ENCODE measurements at regions not wholly inside any gene's neighbourhood (a gene's known extent, or its start where the extent isn't known, plus 50 kb on each side); places are given as distances from the start of the nearest gene placed in this dataset.

DNA sequence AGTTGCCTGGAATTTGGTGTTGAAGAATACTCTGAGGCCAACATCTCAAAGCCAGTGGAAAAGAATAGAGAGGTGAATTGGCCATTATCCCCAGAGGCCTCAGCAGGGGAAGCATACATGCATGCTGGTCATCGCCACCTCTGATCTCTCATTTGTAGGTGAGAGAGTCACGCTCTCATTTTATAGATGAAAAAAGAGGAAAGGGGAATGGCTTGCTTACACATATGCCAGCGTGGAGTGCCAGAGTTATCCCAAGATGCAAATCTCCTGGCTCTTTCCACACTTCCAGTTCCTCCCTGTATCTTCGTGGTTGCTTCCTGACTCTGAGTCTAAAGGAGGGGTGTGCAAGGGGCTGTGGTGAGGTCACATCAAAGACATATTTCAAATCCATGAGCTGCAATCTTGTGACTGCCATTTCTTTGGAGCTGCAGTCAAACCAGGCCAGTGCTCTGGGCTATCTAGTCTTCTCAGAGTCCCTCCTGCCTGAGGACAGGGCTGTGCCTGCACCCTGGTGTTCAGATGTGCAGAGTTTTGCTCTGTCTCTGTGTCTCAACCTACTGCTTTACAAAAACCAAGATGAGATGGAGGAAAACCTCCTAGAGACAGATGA lies 324.7 kb downstream of the MYCN start:
- DNase-seq, result no peak

- DNase-seq, result no peak
These were observed 324.1 kb downstream of the MYCN start for GRCh38 chr2:16264491-16264890.

DNA sequence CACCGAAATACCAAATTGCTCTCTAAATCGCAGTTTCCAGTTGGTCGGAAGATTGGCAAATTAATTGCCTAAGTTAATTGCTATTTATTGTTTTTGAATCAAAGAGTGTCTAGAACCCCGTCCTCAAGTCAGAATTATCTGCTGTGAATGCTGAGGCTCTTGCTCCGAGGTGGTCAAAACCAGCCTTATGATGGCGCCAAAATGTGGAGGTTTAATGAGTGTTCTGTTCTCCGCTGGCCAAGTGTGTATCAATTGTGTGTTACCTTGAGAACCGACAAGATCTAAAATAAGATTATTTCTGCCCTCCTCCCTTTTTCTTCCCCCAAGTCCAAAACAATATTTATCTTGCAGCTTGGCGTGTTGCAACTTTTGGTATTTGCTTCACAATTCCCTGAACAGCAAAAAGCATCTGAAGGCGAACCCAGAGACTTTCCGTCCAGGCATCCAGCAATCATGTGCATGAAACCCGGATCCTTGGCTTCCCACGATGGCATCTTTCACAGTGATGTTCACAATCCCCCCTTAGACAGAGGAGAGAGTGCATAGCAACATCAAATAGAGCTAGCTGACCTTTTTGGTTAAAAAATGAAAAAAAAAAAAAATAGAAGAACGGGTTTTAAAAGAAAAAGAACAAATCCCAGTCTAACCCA lies 323.0 kb downstream of the MYCN start:
- no peak for DNase-seq

DNA sequence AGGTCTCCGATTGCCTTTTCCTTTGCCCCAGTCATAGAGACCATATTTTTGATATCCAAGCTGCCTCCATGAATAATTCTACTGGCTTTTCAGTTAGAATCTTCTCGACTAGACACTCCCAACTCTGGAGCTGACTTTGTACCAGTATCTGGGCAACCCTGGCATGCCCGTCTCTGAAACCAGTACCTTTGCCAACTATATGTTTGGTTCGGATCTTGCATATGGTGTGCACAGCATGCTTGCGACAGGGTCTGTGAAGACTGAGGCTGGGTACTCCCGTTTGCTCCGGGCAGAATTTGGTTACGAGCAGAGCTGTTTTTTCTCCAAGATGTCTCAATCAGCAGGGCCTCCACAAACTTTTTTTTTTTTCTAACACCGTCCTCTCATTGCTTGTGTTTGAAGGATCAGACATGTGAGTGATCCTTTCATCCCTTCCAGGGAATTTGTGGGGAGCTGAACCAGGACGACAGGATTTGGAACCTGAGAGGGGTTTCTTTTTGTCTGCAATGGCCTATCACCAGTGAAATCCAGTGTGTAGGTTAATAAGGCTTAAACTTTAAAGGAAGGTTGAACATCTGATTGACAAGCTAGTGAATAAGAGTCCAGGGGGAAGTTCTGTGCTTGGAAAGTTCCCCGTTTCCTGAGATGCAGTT lies 322.3 kb downstream of the MYCN start:
- no peak for DNase-seq

DNA sequence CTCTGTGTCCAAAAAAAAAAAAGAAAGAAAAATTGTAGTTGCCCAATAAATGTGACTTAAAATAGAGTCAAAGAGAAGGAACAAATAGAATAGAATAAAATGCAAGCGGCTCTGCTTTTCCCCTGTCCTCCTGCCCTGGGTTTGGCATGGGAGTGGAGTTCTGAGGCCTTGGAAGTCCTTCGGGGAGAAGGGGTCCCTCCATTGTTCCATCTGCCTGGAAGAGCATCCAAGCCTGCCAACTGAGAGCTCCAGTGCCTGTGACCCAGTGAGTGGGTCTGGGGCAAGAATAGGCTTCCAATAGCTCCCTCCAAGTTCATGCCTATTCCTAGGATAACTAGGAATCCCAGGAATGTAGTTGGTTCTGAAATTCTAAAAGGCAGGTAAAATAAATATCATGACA lies 321.4 kb downstream of the MYCN start:
- no peak for DNase-seq

- DNase-seq, result no peak
These were observed 320.7 kb downstream of the MYCN start for GRCh38 chr2:16261071-16261470.

GRCh38 chr2:16260041-16260830 lies 319.9 kb downstream of the MYCN start:
- DNase-seq, result no peak

DNA sequence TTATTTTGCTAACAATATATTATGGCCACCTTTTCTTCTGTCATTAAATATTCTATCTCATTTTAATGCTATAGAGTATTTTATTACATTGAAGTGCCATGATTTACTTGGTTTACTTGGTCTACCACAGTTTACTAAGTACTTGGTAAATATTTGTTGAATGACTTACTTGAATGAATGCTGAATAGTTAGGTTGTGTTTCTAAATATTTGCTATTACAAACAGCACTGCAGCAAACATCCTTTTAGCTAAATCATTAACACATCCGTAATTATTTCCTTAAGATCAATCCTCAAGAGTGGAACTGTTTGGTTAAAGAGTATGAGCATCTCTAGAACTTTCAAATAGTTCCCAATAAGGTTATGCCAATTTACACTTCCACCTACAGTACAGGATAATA lies 318.7 kb downstream of the MYCN start:
- DNase-seq, result no peak

DNA sequence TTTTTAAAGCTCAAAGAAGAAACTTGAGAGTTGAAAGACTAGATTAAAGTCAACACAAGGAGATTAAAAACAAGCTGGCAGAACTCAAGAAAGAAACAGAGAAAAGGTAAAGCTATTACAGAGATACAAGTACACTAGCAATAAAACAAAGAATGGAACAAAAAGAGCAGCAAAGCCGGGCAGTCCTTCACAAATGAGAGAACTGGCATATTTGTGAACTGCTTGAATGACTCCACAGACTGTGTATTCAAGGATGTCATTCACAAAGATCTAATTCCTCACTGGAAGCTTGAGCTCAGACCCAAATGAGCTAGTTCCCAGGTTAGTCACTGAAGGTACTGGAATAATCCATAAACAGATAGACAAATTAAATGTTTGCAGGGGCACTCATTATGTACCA lies 318.0 kb downstream of the MYCN start:
- no peak for DNase-seq

DNA sequence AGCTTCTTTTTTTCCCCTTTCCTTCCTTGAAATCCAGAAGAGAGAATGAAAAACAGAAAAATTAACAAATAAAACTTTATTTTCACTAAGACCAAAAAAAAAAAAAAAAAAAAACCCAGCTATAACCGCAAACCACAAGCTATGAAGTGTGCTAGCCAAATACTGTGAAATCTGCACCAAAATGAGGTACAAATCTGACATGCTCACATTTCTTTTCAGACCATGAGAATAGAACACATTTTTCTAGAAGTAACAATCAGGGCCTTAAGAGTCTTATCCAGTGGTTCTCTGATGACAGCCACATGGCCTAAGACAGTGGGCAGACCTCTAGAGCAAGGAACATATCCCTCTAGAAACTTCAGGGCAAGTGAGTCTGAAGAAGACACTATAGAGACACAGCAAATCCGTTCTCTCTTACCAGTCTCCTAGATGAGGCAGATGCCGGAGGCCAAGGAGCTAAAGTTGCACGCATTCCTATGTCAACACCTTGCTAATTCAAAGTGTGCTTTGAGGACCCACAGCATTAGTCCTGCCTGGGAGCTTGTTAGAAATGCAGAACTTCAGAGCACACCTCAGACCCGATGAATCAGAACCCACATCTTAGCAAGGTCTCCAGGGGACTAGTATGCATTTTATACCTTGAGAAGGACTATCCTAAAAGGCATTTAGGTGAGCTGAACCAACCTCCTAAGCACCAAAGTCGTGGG lies 317.1 kb downstream of the MYCN start:
- DNase-seq, result no peak

DNA sequence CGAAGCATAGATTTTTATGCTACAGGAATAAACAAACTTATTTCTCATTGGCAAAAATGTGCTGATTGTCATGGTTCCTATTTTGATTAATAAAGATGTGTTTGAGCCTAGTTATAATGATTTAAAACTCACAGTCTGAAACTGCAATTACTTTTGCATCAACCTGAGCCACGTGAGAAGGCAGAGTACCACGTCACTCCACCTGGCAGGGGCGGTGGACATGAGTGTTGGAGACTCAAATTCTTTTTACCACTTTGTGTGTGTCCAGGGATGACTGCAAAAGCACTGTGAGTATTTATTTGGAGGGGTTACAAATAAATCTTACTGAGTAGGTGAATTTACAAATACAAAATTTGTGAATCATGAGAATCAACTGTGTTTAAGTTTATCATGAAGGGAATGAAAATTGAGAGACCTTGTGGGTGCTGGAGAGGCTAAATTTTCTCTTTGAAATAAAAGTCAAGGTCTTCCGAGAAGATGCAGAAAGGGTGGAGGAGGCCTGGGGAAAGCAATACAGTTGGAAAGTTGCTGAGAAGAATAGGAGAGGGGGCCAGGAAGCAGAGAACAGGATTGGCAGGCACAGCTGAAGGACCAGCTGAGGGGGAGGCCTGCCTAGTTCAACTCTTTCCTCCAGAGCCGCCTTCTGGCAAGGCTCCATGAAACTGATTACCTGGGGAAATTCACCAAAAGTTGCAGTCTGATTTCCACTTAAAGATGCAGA lies 316.4 kb downstream of the MYCN start:
- no peak for DNase-seq

- DNase-seq, result no peak
These were observed 314.8 kb downstream of the MYCN start for GRCh38 chr2:16255120-16255519.

GRCh38 chr2:16254356-16254965 lies 314.1 kb downstream of the MYCN start:
- no peak for DNase-seq

DNA sequence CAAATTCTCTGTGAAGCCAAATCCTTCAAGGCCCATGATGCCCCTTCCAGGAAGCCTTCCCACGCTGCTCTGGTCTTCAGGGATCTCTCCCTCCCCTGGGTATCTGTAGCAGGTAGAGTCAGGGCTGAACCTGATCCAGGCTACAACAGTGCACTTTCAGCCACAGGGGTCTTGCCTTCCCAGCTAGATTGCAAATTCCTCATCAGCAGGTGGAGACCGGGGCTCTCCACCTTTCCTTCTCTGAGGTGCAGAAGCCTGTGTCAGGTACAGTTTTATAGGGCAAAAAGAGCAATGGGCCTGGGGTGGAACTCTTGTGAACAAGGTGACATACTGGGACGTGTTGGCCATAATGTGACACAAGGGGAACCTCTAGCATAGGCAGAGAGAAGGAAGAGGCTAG lies 312.9 kb downstream of the MYCN start:
- DNase-seq, result no peak

- DNase-seq, result no peak
These were observed 312.5 kb downstream of the MYCN start for GRCh38 chr2:16252891-16253290.

DNA sequence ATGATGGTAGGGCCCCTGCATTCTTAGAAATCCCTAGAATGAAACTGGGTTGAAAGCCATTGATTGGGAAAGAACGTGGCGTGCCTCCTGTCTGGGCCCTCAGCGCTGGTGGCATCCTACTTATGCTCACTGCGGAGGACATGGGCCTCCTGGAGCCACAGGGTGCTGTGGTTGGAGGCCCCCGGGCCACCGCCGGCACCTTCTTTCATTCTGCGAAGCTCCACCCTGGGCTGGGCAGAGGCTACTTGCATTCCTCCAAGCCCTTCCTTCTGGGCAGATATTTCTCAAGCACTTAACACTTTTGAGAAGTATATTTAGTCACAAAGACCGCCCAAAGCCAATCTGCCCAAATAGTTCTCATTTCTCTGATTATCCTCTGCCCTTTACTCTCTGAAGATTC lies 311.9 kb downstream of the MYCN start:
- DNase-seq, result no peak

DNA sequence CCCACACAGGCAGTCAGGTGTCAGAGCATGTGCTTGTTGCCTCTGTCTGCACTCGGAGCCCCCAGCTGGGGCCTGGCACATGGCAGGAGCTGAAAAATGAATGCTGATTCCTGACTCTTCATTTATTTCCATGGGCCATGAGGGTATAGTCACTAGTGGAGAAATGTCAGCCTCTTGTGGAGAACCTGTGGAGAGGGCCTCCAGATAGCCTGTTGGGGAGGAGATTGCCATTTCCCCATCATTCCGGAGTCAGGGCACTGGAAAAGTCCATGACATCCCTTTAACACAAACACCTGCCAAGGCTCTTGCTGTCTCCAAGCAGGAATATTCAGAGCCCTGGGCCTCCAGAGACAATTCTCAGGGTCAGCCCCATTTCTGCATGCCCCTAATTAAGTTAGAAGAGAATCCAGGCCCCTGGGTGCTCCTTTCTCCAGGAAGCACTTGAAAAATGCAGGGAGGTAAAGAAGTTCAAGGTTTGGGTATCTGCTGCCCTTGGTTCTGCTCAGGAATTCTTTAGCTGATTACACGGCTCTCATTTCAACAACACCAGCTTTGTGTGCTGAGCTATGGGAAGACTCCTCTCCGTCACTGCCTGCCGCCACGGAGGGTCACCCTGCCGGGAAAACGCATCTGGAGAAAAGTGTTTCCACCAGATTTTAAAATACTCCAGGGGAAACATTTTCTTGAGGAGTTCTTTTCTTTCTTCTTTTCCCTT lies 311.3 kb downstream of the MYCN start:
- DNase-seq, result no peak

- DNase-seq, result no peak
These were observed 310.5 kb downstream of the MYCN start for GRCh38 chr2:16250886-16251285.

GRCh38 chr2:16250466-16250865 lies 310.1 kb downstream of the MYCN start:
- DNase-seq, result no peak

DNA sequence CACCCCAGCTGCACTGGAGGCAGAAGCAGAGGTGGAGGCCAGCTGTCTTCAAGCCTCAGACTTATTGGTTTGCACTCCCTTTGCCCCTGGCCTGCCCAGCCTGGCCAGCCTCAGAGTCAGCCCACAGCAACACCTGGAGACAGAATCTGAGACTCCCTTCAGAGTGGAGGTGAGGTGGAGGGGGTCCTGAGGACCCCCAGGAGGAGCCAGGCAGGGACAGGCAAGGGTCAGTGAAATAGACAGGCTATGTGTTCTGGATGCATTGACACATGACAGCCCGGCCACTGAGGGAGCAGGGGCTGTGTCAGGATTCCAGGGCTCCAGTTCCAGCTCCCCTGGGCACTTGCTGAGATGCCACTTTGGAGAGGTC lies 309.7 kb downstream of the MYCN start:
- DNase-seq, result no peak
